ENCODE measurements at regions not wholly inside any gene's neighbourhood (a gene's known extent, or its start where the extent isn't known, plus 50 kb on each side); places are given as distances from the start of the nearest gene placed in this dataset.
"Not testable (repeated sequence)": the region's sequence is repeated elsewhere in the genome, so short reads cannot be mapped to it uniquely, and the experiment has no call there.

GRCh38 chr7:85392789-85393188 lies 205.9 kb upstream of the SEMA3D start:
- DNase-seq, result no peak

GRCh38 chr7:85392326-85392725 lies 205.5 kb upstream of the SEMA3D start:
- no peak for DNase-seq

- no peak for DNase-seq
These were observed 199.6 kb upstream of the SEMA3D start for GRCh38 chr7:85386460-85386859.

- no peak for DNase-seq
These were observed 197.5 kb upstream of the SEMA3D start for GRCh38 chr7:85384392-85384791.

GRCh38 chr7:85381212-85381611 lies 194.4 kb upstream of the SEMA3D start:
- no peak for DNase-seq

- DNase-seq, result no peak
These were observed 189.7 kb upstream of the SEMA3D start for GRCh38 chr7:85376589-85376988.

GRCh38 chr7:85356916-85357315 lies 170.1 kb upstream of the SEMA3D start:
- no peak for DNase-seq

- no peak for DNase-seq
These were observed 156.6 kb upstream of the SEMA3D start for GRCh38 chr7:85343484-85343883.

GRCh38 chr7:85342781-85343180 lies 155.9 kb upstream of the SEMA3D start:
- DNase-seq, result no peak

- no peak for DNase-seq
These were observed 155.1 kb upstream of the SEMA3D start for GRCh38 chr7:85341973-85342372.

GRCh38 chr7:85341121-85341520 lies 154.3 kb upstream of the SEMA3D start:
- no peak for DNase-seq

GRCh38 chr7:85336086-85336485 lies 149.2 kb upstream of the SEMA3D start:
- DNase-seq, result no peak

- not testable (repeated sequence) for DNase-seq
These were observed 148.3 kb upstream of the SEMA3D start for GRCh38 chr7:85335113-85335512.

- no peak for DNase-seq
These were observed 141.7 kb upstream of the SEMA3D start for GRCh38 chr7:85328456-85328998.

- no peak for DNase-seq
These were observed 137.4 kb upstream of the SEMA3D start for GRCh38 chr7:85324145-85324799.

GRCh38 chr7:85322252-85322651 lies 135.4 kb upstream of the SEMA3D start:
- DNase-seq, result no peak

- no peak for DNase-seq
These were observed 134.0 kb upstream of the SEMA3D start for GRCh38 chr7:85320699-85321476.

- no peak for DNase-seq
These were observed 129.6 kb upstream of the SEMA3D start for GRCh38 chr7:85316489-85316888.

- DNase-seq, result no peak
These were observed 123.4 kb upstream of the SEMA3D start for GRCh38 chr7:85310301-85310700.

- DNase-seq, result no peak
These were observed 119.3 kb upstream of the SEMA3D start for GRCh38 chr7:85306115-85306514.

- no peak for DNase-seq
These were observed 107.3 kb upstream of the SEMA3D start for GRCh38 chr7:85294176-85294575.

- no peak for DNase-seq
These were observed 106.2 kb upstream of the SEMA3D start for GRCh38 chr7:85292908-85293576.

GRCh38 chr7:85290269-85290668 lies 103.4 kb upstream of the SEMA3D start:
- DNase-seq, result no peak

- DNase-seq, result no peak
These were observed 102.4 kb upstream of the SEMA3D start for GRCh38 chr7:85289279-85289678.
